Choroid plexus epithelial cell (primary cell): ENCODE measurements at regions not wholly inside any gene's neighbourhood (a gene's known extent, or its start where the extent isn't known, plus 50 kb on each side); places are given as distances from the start of the nearest gene placed in this dataset.
"Not testable (repeated sequence)": the region's sequence is repeated elsewhere in the genome, so short reads cannot be mapped to it uniquely, and the experiment has no call there.

Experiments used
- DNase-seq: peaks from one replicate; pipeline ENCODE4 v3.0.0-alpha.2; 2010; ENCODE audit warnings: low read depth
- H3K4me3 ChIP-seq: 2 replicates; pipeline ENCODE4 v1.5.1; 2011; ENCODE audit warnings: low read depth, mild to moderate bottlenecking, control low read depth, low read length, moderate library complexity
- CTCF ChIP-seq: conservative IDR thresholded peaks from 2 replicates; pipeline ENCODE4 v1.5.1; 2011; ENCODE audit warnings: low read depth, mild to moderate bottlenecking, control low read depth, inconsistent platforms, low read length, moderate library complexity

GRCh38 chr22:22756109-22756508, 111.7 kb downstream of the GGTLC2 start:
- no peak for TF ChIP-seq CTCF
- DNase-seq = no peak
- H3K4me3 ChIP-seq = no peak overlapping the region

- DNase-seq, H3K4me3 ChIP-seq: not testable (repeated sequence)
These were observed 112.3 kb downstream of the GGTLC2 start for GRCh38 chr22:22756551-22757201.

GRCh38 chr22:22758101-22758807, 113.8 kb downstream of the GGTLC2 start:
- H3K4me3 ChIP-seq, DNase-seq: not testable (repeated sequence)

GRCh38 chr22:22759371-22759770, 115.0 kb downstream of the GGTLC2 start:
- no peak for TF ChIP-seq CTCF
- no peak for DNase-seq
- H3K4me3 ChIP-seq = no peak overlapping the region

- no peak overlapping the region for H3K4me3 ChIP-seq
- no peak for TF ChIP-seq CTCF
- DNase-seq = no peak
These were observed 115.6 kb downstream of the GGTLC2 start for GRCh38 chr22:22759889-22760546.

- no peak for DNase-seq
- H3K4me3 ChIP-seq = no peak overlapping the region
- TF ChIP-seq CTCF = no peak
These were observed 117.2 kb downstream of the GGTLC2 start for GRCh38 chr22:22761606-22761962.

- no peak for DNase-seq
- H3K4me3 ChIP-seq = no peak overlapping the region
- TF ChIP-seq CTCF = no peak
These were observed 117.8 kb downstream of the GGTLC2 start for GRCh38 chr22:22761963-22762772.
